ENCODE measurements at regions not wholly inside any gene's neighbourhood (a gene's known extent, or its start where the extent isn't known, plus 50 kb on each side); places are given as distances from the start of the nearest gene placed in this dataset.
"Not testable (repeated sequence)": the region's sequence is repeated elsewhere in the genome, so short reads cannot be mapped to it uniquely, and the experiment has no call there.

DNA sequence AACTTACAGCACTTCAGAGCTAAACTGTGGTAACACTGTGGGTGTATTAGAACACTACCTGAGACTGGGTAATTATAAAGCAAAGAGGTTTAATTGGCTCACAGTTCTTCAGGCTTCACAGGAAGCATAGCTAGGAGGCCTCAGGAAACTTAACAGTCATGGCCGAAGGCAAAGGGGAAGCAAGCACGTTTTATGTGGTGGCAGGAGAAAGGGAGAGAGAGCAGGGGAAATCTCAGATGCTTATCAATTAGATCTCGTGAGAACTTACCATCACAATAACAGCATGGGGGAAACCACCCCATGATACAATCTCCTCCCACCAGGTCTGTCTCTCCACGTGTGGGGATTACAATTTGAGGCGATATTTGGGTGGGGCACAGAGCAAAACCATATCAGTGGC, 512.6 kb downstream of the RERGL start:
- TF ChIP-seq, protein P1, sequence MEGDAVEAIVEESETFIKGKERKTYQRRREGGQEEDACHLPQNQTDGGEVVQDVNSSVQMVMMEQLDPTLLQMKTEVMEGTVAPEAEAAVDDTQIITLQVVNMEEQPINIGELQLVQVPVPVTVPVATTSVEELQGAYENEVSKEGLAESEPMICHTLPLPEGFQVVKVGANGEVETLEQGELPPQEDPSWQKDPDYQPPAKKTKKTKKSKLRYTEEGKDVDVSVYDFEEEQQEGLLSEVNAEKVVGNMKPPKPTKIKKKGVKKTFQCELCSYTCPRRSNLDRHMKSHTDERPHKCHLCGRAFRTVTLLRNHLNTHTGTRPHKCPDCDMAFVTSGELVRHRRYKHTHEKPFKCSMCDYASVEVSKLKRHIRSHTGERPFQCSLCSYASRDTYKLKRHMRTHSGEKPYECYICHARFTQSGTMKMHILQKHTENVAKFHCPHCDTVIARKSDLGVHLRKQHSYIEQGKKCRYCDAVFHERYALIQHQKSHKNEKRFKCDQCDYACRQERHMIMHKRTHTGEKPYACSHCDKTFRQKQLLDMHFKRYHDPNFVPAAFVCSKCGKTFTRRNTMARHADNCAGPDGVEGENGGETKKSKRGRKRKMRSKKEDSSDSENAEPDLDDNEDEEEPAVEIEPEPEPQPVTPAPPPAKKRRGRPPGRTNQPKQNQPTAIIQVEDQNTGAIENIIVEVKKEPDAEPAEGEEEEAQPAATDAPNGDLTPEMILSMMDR (IDR thresholded peaks at IDR 0.05; ENCODE audit: low read depth, low read length) = no peak
- TF ChIP-seq, protein P2, sequence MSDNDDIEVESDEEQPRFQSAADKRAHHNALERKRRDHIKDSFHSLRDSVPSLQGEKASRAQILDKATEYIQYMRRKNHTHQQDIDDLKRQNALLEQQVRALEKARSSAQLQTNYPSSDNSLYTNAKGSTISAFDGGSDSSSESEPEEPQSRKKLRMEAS (IDR thresholded peaks at IDR 0.05; ENCODE audit: low read depth, low read length) = no peak
- TF ChIP-seq POLR2A (IDR thresholded peaks at IDR 0.05; ENCODE audit: extremely low read depth, insufficient read length) (no peak), MYC (IDR thresholded peaks at IDR 0.05; ENCODE audit: low read depth, low read length) (no peak)
- peak; percentile 5 for DNase-seq (ENCODE audit: low read depth)
- no peak overlapping the region for H3K4me3 ChIP-seq (ENCODE audit: low read depth, low read length)

DNA sequence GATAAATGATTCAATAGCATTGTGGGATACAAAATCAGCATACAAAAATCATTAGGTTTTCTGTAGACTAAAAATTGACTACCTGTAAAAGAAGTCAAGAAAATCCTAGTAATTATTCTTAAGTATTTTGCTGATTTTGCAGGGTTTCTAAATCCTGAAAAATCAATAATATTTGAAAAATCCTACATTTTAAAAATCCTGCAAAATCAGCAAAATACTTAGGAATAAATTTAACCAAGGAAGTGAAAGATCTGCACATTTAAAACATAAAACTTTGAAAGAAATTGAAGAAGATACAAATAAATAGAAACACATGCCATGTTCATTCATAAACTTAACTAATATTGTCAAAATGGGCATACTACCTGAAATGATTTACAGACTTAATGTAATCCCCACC, 517.7 kb downstream of the RERGL start:
- no peak overlapping the region for H3K4me3 ChIP-seq (ENCODE audit: low read depth, low read length)
- DNase-seq (ENCODE audit: low read depth) = no peak
- no peak for TF ChIP-seq MYC (IDR thresholded peaks at IDR 0.05; ENCODE audit: low read depth, low read length)
- TF ChIP-seq, protein P1 (IDR thresholded peaks at IDR 0.05; ENCODE audit: low read depth, low read length) = no peak
- no peak for TF ChIP-seq POLR2A (IDR thresholded peaks at IDR 0.05; ENCODE audit: extremely low read depth, insufficient read length)
- TF ChIP-seq, protein P2 (IDR thresholded peaks at IDR 0.05; ENCODE audit: low read depth, low read length) = no peak

DNA sequence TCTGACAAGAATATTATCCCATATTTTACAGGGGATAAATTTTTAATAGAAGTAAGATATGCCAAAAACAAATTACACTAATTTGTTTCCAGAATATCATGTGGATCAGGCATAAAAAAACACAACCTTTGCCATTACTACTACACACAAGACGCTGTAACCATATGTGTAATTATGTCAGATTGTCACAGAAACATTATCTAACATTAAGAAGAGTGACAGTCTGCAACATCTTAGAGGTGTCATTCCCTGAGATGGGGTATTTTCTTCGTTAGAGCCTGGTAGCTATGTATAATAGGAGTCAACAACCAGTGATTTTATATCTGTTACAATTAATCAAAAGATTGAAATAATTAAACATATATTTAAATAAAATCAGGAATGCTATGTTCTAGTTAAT, 518.9 kb downstream of the RERGL start:
- H3K4me3 ChIP-seq (ENCODE audit: low read depth, low read length) = no peak overlapping the region
- no peak for DNase-seq (ENCODE audit: low read depth)
- no peak for TF ChIP-seq POLR2A (IDR thresholded peaks at IDR 0.05; ENCODE audit: extremely low read depth, insufficient read length)
- TF ChIP-seq MYC (IDR thresholded peaks at IDR 0.05; ENCODE audit: low read depth, low read length) = no peak
- TF ChIP-seq, protein P2 (IDR thresholded peaks at IDR 0.05; ENCODE audit: low read depth, low read length) = no peak
- TF ChIP-seq, protein P1 (IDR thresholded peaks at IDR 0.05; ENCODE audit: low read depth, low read length) = no peak

- not testable (repeated sequence) for DNase-seq (ENCODE audit: low read depth)
These were observed 525.4 kb downstream of the RERGL start for GRCh38 chr12:17564630-17565029.

GRCh38 chr12:17550011-17550410, 540.0 kb downstream of the RERGL start:
- DNase-seq (ENCODE audit: low read depth) = no peak
- TF ChIP-seq, protein P2 (IDR thresholded peaks at IDR 0.05; ENCODE audit: low read depth, low read length) = no peak
- TF ChIP-seq, protein P1 (IDR thresholded peaks at IDR 0.05; ENCODE audit: low read depth, low read length) = no peak
- TF ChIP-seq POLR2A (IDR thresholded peaks at IDR 0.05; ENCODE audit: extremely low read depth, insufficient read length) (no peak), MYC (IDR thresholded peaks at IDR 0.05; ENCODE audit: low read depth, low read length) (no peak)
- no peak overlapping the region for H3K4me3 ChIP-seq (ENCODE audit: low read depth, low read length)

More at GRCh38 chr12:17564630-17565029, 525.4 kb downstream of the RERGL start:
- not testable (repeated sequence) for H3K4me3 ChIP-seq (ENCODE audit: low read depth, low read length)

DNA sequence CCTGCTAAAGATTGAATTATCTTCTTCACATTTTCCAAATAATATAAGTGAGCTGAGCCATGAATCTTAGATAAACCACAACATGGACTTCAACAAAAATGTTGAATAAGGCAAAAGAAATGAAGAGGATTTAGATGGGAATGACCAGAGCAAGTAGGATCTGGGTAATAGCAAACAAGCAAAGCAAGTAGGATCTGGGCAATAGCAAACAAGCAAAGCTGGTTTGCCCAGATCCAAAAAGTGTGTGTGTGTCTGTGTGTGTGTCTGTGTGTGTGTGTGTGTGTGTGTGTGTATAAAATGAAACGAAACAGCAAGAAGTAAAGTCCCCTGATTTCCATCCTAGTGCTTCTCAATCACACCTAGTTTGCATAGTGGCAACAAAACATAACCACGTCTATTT, 549.1 kb downstream of the RERGL start:
- no peak overlapping the region for H3K4me3 ChIP-seq (ENCODE audit: low read depth, low read length)
- DNase-seq (ENCODE audit: low read depth) = no peak
- TF ChIP-seq POLR2A (IDR thresholded peaks at IDR 0.05; ENCODE audit: extremely low read depth, insufficient read length) (no peak), MYC (IDR thresholded peaks at IDR 0.05; ENCODE audit: low read depth, low read length) (no peak)
- TF ChIP-seq, protein P1 (IDR thresholded peaks at IDR 0.05; ENCODE audit: low read depth, low read length) = no peak
- TF ChIP-seq, protein P2 (IDR thresholded peaks at IDR 0.05; ENCODE audit: low read depth, low read length) = no peak

Measured in NB4 (cell line).